ENCODE measurements at regions not wholly inside any gene's neighbourhood (a gene's known extent, or its start where the extent isn't known, plus 50 kb on each side); places are given as distances from the start of the nearest gene placed in this dataset.

- TF ChIP-seq GTF2I (CRISPR knock-in tag; conservative IDR thresholded peaks at IDR 0.05), result no peak
- TF ChIP-seq CTCF (IDR thresholded peaks at IDR 0.05), result no peak
- no peak for TF ChIP-seq ESRRA (CRISPR knock-in tag; IDR thresholded peaks at IDR 0.05; ENCODE audit: borderline replicate concordance)
- no peak for TF ChIP-seq ATF3 (CRISPR knock-in tag; conservative IDR thresholded peaks at IDR 0.05)
- no peak for TF ChIP-seq E2F4 (CRISPR knock-in tag; IDR thresholded peaks at IDR 0.05; ENCODE audit: borderline replicate concordance, low read depth)
- no peak for TF ChIP-seq ZNF138 (CRISPR knock-in tag; conservative IDR thresholded peaks at IDR 0.05)
Measured at GRCh38 chr6:148027201-148027600, 315.4 kb upstream of the SASH1 start.
